Putamen (tissue), 1 donor: ENCODE measurements at regions not wholly inside any gene's neighbourhood (a gene's known extent, or its start where the extent isn't known, plus 50 kb on each side); places are given as distances from the start of the nearest gene placed in this dataset.
A peak's percentile ranks its signal among the peaks of the same experiment; 100 is the strongest.

ENCODE experiments used
- DNase-seq: peaks from one replicate; pipeline ENCODE4 v3.0.0-alpha.2; 2016; ENCODE audit warnings: low spot score

DNA sequence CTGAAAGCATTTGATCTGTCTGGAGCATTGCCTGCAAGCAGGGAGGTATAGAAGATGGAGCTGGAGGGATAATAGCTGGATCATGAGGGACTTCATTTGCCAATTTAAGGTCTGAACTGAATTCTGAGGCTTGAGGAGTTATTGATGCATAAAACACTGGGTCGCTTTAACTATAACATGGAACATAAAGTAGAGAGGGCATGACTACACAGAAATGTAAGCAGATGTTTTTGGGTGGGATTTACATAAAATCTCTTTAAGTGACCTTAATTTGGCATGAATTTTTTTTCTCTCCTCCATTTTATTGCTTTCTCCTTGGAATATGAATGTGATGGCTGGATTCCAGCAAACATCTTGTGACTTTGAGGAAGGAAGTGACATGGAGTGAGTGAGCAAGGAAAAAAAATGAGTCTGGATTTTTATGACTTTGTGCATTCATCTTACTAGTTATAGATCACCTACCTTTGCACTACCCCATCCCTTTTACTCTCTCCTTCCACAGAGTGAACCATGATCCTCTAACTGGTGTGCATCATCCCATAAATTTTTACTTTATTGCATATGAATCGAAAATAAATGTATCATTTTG lies 356.0 kb downstream of the DUSP6 start:
- DNase-seq = no peak

DNA sequence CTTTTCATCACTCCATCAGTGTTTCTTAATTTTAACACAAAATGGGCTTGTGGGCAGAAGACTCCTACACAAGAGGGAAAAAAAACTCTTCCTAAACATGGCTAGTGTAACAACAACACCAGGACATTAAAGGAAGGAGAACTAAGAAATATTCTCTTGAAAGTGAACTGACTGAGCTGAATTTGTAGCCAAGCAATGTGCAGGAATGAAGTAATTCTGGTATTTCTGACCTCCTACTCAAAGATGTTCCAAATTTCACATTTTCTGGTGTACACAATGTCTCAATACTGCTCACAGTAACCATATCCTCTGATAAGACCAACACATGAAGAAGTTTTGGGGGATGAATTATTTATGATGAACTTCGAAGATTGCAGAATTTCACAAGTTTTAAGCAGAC lies 357.3 kb downstream of the DUSP6 start:
- DNase-seq = no peak

DNA sequence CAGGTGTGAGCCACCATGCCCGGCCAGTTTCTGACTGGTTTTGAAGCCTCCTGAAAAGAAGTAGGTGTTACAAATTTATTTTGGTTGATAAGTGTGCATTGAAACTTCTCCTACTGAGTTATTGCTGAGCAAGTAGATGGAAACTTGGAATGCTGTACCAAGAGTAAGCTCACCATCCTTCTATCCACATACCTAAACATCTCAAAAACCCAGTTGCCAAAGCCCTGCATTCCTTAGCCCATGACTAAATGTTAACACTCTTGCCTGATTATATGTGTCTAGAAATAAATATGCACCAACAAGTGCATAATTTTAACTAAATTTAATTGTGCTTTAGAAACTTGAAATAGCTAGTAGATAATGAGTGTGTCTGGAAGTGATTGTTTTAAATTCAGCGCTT lies 357.8 kb downstream of the DUSP6 start:
- no peak for DNase-seq

DNA sequence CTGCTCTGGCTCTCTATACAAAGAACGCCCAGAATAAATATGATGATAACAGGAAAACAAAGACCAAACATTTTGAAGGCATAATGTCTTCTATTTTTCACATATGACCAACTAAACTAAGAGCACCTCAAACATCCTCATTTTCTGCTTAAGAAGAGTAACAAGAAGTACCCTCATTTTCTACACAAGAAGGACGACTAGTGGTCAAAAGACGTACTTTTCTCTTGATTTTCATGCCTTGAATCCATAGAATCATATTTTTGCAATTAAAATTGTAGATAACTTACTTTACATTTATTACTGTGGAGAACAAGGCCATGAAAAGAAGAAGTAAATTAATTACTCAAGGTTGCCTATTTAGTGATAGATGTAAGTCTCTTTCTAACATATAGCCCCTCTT lies 358.6 kb downstream of the DUSP6 start:
- DNase-seq = peak; percentile 3

DNA sequence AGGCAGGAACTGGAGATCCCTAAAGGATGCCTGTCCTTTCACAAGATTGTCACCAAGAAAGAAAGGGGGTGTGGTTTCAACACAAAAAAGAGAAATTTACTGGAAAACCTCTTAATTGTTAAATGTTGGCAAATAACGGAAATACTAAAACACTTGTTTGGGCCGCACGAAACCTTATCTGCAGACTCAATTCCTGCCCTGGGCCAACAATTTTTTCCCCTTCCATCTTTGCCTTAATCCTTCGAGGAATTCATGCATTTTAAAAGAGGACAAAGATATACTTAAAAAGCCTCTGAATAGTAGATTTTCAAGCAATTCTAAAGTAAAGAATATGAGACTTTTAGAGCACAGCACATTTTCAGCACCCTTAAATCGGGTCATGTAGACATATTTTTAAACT lies 366.2 kb downstream of the DUSP6 start:
- no peak for DNase-seq

DNA sequence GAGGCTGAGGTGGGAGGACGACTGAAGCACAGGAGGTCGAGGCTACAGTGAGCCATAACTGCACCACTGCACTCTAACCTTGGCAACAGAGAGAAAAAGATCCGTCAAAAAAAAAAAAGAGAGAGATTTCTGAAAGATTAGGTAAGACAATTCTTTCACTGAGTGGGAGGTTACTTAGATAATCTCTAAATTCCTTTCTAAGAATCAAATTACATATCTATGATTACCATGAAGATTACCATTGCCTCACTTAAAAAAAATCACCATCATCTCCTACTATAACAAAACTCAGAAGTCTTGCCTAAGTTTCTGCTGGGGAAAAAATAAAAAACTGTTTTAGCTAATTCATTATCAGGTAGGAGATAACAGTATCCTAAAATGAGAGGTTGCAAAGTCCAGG lies 366.7 kb downstream of the DUSP6 start:
- DNase-seq = no peak

DNA sequence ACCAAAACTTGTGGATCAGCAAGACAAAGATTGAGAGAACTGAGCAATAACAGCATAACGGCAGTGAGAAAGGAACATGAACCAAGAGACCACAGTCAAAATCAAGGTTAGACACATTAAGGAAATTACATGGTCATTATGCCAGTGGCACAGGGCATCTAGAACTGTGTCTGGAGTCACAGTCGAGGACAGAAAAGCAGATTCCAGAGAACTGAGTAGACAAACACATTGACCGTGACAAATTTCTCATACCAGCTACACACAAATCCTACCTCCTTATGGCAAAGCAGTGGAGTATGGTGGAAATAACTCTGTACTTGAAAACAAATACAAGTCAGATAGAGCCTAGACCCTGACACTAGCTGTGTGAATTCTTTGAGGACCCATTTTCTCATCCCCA lies 367.3 kb downstream of the DUSP6 start:
- no peak for DNase-seq

DNA sequence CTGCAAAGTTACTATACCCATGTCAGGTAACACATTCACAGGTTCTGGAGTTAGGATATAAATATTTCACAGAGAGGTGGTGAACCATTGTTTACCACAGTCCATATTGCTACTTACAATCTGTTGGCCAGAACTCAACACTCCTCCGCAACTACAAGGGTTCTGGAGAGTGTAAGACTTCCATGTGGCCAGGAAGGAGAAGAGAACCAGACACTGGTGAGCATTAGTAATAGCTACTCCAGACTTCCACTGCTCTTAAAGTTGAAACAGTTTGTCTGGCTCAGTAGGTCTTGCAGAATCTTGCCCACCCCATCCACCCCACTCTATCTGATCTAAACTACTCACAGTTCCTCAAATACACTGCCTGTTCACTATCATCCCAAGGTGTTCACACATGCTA lies 369.6 kb downstream of the DUSP6 start:
- DNase-seq = no peak

DNA sequence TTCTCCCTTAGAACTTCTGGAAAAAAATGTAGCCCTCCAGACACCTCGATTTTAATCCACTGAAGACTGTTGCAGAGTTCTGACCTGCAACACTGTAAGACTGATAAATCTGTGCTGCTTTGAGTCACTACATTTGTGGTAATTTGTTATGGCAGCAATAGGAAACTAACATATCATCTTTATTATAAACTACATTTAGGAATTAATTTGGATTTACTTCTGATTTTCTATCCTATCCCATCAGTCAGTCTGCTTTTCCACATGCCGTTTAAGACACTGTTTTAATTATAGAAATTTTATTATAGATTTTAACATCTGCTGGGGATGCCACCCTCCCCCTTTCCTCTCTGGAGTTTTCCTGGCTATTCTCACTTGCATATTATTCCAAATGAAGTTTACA lies 375.2 kb downstream of the DUSP6 start:
- DNase-seq = no peak

DNA sequence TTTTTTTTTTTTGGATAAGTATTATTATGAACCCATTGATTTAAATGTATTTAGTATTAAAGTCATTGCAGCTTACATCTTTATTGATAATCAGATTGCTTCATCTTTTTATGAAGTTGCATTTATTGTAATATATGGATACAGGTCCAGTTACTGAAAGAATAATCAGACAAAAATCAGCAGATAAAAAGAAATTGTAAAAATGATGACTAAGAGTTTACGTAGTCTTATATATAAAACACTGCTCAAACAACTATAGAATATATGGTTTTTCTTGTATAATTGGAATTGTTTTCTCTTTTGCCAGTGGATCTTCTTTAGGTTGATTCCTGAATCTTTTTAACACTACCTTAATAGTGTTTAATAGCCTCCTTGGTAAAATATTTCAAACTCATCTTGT lies 378.3 kb downstream of the DUSP6 start:
- no peak for DNase-seq

DNA sequence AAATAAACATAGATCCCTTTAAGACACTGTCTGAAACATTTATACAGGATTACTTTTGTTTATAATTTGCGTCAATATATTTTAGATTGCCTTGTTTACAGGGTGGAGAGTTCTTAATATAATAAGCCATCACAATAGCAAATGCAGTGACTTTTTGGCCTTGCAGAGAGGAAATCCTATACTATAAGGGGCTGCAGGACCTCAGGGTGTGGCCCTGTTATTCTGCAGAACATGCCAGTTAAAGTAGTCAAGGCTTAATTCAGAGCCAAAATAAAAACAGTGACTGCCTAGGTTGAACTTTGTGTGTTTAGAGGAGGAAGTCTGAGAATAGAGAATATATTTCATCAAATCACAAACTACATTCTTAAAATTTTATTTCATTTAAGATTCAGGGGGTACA lies 381.6 kb downstream of the DUSP6 start:
- no peak for DNase-seq

DNA sequence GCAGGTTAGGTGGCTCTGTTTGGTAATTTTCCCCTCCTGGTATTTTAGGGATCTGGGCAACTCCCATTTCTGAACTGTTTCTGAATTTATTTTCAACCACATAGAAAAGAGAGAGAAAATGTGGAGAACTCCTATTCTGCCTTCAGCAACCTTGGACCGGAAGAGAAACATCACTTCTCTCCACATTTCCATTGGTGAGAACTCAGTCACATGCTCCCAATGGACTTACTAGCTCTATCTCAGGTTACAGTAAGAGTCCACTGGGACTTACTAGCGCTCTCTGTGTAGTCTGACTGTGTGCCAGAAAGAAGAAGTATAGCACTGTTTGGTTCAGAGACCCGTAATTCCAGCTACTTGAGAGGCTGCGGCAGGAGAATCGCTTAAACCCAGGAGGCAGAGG lies 383.2 kb downstream of the DUSP6 start:
- no peak for DNase-seq

DNA sequence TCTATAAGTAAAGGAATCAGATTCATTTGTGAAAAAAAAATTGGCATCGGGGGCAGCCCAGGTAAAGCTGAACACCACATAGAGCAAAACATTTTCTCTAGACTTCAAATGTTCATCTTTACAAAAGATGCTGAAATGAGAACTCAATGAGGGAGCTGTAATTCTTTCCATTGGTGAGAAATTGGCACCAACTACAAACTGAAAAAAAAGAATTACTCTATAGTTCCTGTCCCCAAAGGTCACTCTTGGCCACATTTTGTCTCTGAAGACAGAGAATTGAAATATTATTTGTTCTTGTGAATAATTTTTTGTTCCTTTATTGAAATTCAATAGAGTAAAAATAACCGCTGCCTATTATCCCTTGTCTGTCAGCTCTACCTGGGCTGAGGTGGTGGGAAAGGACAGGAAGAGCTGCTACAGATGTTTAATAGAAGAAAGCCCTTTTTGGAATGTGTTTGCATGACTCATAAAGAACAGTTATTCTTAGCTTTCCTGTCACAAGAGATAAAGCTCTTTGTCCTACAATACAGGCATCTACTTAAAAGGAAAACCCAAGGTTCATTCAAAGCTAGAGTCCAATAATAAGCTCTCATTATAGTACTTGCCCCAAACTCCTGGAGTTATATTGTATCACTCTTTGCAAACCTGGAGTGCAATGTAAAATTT lies 380.1 kb upstream of the KITLG start:
- no peak for DNase-seq

DNA sequence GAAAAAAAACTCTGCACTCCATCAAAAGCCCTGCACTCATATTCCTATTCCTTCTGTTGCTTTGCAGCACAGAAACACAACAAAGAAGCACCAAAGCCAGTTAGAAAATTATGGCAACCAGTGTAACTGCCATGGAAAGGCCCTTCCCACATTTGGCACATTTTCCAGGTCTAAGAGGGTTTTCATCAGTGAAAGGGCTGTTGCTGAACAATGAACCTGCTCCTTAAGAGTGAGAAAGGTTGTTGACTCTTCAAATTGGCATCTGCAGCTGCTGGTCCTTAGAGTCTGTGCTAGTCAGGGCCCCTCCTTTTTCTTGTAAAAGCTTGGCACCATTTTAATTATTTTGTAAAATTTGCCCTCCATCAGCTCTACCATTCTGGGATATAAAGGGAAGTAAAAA lies 378.7 kb upstream of the KITLG start:
- no peak for DNase-seq

DNA sequence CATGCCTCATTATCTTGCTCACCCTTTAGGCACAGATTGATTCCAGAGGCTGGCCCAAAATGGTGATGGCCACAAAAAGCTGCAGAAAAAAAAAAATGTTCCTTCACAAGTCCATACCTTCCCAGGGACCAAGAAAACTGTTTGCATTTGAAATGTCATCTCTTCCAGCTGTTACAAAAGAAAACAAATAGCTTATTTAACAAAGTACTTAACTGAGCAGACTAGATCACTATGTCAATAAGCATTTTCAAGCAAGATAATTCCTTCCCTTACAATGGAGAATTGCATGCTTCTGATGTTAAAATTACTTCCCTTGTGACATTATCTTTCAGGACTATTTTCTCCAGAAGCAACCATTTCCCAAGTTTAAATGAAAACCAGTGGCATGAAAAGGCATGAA lies 377.9 kb upstream of the KITLG start:
- DNase-seq = no peak

DNA sequence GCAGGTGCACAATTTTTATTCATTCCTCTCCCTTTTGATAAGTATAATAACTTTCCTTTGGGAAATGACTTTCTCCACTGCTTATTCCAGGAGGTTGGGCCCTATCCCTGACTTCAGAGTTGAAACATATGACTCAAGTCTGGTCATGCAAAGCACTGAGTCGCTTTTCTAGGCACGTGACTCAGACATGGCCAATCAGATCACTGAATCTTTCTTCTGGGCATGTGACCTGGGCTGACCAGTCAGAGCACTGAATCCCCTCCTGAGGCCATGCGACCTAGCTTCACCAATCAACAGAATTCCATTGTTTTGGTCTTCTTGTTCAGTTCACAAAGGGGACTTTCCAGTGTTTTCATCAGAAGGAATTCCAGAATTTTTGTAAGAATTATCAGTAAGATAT lies 377.1 kb upstream of the KITLG start:
- DNase-seq = no peak

DNA sequence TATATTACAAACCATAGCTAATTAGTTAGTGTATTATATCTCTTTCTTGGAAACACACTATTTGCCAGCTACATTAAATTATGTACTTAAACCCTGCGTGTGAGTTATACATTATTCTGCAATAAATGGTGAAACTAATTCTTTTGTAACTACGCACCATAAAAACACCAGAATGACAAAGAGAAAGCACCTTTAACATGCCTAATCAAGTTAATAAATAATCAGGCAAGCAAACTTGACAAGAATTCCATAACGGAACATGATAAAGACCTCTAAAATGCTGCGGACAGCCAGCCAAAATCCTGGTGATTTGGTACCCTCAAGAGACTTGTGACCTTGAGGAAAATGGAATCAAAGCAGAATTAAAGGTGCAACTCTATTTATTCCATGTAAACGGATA lies 375.3 kb upstream of the KITLG start:
- DNase-seq = no peak

DNA sequence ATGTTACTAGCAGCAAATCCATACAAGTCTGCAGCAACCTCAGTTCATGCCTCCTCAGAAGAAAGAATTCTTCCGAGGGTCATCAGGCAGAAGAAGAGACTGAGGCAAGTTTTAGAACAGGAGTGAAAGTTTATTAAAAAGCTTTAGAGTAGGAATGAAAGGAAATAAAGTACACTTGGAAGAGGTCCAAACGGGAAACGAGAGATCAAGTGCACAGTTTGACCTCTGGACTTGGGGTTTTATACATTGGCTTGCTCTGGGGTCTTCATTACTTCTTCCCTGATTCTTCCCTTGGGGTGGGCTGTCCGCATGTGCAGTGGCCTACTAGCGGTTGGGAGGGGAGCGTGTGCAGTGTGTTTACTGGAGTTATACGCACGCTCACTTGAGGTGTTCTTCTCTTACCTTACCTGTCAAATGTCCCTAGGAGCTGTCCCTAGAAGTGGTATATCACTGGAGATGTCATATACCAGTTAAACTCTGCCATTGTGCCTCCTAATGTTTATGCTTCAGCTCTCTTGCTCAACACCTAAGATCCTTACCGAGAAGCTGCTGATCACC lies 372.8 kb upstream of the KITLG start:
- no peak for DNase-seq

DNA sequence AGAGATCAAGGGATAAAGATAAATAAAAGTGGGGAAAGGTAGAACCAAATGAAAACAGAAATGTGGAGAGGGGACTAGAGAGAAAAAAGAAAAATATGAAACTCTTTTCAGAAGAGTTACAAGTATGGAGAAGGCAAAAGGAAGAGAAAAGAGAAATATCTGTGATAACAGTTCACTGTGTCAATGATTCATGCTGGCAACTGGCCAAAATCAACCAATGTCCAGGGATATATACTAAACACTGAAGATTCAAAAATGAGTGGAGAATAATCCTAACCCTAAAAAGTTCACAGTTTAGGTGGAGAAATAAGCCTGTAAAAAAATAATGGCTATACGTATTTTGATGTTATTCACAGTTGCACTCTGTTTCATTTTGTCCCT lies 372.3 kb upstream of the KITLG start:
- no peak for DNase-seq

DNA sequence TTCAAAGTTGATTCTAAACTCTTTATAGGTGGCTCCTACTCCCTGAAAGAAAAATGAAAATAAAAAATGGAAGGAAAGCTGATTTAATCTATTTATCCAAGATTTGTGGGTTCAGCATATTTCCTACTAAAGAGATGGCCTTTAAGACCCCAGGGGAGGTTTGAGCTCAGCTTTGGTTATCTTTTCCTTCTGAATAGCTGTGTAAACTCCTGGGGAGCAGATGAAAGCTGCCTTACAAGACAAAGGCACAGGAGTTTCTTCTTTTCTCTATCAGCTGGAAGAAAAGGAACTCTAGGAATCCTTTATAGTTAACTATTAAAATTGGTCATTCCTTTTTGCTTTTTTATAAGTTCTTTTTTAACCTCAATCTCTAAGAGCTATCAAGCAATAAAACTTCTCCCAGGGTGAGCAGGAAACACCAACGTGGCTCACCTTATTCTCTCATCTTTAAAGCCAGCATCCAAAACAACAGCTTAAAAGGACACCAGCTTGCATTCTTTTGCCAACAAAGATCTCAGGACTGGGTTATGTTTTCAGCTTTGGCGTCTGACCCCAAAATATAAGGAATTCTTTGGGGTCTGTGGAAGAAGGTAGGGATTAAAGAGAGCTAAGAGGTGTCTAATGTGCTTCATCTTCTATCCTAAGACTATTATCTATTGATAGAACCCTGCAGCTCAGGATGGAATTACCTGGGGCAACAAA lies 371.7 kb upstream of the KITLG start:
- no peak for DNase-seq

DNA sequence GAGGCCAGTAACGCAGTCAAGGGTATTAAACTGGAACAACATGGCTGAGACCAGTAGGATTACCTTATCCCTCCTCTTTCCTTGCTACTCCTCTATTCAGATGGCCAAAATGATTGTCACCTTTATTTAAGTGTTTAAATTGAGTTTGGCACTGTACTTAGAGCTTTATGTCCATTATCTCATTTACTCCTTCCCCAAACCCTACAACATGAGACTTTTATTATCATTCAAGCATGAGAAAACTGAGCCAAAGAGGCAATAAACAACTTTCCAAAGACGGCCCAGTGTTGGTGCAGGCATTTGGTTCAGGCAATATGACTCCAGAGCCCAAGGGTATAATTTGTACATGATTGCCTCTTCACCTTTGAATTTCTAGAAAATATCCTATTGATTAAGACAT lies 370.9 kb upstream of the KITLG start:
- no peak for DNase-seq

DNA sequence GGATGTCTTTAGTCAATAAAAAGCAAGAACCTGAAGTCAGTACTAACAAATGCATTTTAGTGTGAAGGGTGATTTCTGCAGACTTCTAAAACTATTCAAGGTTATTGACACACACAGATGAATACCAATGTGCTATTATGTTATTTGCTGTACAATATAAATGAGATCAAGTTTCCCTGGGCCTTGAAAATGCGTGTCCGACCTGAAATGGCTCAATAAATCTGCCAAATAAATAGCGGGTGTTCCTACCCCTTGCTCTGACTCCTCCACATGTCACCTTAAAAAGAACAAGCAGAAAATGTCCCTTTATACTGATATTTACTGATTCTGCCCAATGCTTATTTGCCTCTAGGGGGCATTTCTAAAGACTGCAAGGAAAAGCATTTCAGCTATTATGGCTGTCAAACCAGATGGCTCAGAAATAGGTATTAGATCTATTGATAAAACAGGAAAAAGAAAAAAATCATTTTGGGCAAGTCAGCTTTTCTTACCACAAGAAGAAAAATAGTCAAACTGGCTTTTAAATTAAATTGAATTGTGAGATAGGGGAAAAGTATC lies 367.3 kb upstream of the KITLG start:
- no peak for DNase-seq

DNA sequence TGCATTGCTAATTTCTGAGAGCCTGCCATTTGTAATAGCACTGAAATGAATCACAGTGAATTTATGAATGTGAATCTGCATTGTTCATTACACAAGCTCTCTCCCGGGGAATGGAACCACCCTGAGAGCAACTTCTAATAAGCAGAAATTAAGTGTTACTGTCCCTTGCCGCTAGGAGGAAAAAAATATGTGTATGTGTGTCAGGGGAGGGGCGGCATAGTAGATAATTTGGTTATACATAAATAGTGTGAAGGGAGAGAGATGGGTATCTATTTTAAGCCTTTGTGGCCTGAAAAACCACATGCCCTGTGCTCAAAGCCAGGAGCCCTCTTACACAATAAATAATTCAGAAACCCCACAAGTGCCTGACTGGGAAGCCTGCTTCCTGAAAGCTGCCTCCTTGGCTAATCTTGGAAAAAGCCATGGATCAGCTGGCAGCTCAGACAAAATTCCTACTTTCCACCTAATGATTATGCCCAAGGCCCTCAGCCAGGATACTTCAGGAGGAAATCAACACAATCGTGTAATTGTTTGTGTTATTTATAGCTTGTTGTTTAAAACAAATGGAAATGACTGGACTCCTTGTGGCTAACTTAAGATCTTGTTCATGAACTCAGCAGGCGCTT lies 366.2 kb upstream of the KITLG start:
- DNase-seq = no peak
